Stimulated activated CD8-positive, alpha-beta memory T cell treated with anti-CD3 and anti-CD28 coated beads, Interleukin-4, amount 100 ng/mL, for 48 hours (primary cell): ENCODE measurements at regions not wholly inside any gene's neighbourhood (a gene's known extent, or its start where the extent isn't known, plus 50 kb on each side); places are given as distances from the start of the nearest gene placed in this dataset.

Source experiments
- DNase-seq: peaks from one replicate; pipeline ENCODE4 v3.0.0-alpha.2; 2020

DNA sequence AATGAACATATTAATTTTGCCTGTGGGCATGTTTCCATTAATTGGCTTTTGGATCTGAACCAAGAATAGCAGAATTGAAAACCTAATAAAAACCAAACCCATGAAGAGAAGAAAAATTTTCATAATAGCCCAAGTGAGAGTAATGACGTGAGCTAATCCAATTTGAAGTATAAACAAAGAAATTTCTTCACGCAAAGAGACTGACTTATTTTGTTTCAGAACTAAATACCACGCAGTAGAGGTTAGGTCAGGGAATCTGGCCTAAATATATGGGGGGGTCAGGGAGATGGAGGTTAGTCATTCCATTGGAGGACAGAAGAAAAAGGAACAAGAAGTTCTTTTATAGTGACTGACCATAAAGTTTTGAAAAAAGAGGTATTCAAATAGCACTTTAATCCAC lies 94.1 kb upstream of the CYP1B1 start:
- no peak for DNase-seq

DNA sequence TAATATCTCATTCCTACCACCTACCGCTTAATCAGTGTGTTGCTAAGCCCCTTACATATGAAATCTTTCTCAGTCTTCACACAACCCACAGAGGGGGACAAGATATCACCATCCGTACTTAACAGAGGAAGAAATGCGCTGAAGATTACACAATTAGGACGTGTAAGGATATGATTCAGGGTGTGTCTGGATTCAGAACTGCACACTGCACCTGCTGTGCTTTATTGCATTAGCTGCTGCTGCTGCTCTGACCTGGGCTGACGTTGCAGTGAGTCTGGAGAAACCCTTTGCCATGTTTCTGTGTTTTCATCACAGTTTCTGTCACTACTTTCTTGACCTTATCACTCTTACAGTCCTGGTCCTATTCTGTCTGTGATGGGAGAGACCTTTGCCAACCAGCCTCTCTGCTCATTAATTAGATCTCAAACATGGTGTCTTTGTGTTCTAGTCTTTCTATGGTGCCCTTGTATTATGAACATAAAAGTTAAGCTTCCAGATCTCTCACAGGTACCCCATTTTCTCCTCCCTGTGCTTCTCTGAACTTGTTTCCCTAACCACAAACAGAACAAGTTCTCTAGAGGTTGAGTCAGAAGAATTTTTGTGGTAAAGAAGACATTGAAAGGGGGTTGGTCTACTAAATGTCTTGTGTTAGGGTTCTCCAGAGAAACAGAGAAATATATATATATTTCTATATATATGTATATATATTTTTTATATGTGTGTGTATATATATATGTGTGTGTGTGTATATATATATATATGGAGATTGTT lies 92.9 kb upstream of the CYP1B1 start:
- no peak for DNase-seq

GRCh38 chr2:38167968-38168350 lies 92.0 kb upstream of the CYP1B1 start:
- no peak for DNase-seq

DNA sequence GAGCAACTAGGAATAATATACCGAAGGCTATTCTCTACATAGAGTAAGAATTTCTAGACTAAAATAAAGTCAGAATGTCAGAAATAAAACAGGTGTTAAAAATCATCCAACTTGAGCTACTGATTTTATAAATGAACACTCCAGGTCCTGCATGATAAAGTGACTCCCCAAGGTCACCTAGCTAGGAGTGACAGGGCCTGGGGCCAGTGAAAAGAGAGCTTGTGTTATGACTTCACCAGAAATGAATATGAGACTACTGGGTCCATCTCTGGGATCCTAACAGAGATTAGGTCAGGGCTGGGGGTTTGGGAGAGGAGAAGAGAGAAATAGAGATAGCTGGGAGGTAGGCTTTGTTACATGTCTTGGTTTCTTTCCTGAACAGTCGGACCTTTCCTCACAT lies 89.7 kb upstream of the CYP1B1 start:
- no peak for DNase-seq

- DNase-seq, result no peak
Measured at GRCh38 chr2:38164881-38165280, 88.9 kb upstream of the CYP1B1 start.

DNA sequence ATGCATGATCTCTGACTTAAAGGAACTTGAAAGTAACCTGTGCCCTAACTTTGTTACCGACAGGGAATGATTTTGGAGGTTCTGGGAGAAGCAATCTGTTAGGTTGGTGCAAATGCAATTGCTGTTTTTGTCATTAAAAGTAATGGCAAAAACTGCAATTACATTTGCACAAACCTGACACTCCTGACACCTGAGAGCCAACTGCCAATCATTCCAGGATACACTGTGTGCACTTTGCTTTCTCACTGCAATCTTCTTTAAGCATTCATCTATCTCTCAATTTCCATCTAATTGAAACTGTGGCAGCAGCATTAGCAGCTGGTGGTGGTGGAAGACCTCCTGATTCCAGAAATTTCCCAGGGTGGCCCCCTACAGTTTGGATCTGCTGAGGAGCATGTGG lies 87.6 kb upstream of the CYP1B1 start:
- DNase-seq, result no peak

- no peak for DNase-seq
Measured at GRCh38 chr2:38163006-38163405, 87.1 kb upstream of the CYP1B1 start.

DNA sequence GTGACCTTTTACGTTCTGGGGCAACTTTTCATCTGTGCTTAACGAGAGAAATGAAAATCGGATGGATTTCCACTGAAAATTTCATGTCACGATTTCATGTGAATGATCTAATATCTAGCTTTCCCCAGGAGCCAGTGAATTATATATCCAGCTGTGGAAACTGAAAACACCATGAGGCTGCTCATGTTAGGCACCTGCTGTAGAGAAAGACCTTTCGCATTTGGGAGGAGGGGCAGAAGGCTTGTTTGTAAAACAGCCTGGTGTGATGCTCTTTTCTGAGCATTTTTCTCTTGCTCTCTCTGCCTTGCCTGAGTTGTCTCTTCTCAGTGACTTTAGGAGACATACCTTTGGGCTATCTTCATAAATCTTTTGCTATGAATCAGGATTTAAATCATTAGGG lies 84.6 kb upstream of the CYP1B1 start:
- DNase-seq, result no peak

GRCh38 chr2:38159597-38159996 lies 83.6 kb upstream of the CYP1B1 start:
- no peak for DNase-seq

DNA sequence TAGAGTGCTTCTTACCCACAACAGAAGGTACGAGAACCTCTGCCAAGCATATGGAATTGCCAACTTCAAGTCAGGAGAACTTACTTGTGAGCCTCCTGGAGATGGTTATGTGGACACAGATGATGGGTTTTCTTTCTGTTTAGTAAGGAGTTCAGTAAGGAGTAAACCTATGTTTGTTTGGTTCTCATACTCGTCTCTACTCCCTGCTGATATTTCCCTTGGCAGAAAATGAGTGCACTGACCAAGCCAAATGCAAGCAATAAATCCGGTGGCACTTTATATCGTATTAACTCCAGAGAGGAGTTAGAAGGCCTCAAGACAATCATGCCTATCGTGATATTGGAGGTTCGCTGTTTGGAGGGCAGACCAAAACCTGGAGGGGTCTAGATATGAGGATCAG lies 83.2 kb upstream of the CYP1B1 start:
- DNase-seq, result no peak

- no peak for DNase-seq
Measured at GRCh38 chr2:38158378-38159118, 82.6 kb upstream of the CYP1B1 start.

GRCh38 chr2:38156436-38156835 lies 80.5 kb upstream of the CYP1B1 start:
- DNase-seq, result no peak

DNA sequence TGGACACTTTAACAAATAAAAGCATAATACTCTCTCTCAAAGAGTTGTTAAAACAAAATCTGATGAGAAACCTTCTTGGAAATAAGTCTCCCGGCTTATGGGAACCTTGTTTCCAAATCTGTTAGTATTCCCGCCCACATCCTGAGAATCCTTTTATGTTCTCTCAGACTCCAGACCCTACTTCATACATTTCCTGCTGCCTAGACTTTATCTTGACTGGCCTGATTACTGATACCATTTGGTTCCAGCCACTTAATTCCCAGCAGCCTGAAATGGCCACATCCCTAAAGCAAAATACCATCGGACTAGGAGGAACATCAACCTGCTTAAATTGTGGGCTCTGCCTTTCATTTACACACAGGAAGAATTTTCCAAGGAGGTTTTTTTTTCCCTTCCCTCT lies 79.1 kb upstream of the CYP1B1 start:
- no peak for DNase-seq

DNA sequence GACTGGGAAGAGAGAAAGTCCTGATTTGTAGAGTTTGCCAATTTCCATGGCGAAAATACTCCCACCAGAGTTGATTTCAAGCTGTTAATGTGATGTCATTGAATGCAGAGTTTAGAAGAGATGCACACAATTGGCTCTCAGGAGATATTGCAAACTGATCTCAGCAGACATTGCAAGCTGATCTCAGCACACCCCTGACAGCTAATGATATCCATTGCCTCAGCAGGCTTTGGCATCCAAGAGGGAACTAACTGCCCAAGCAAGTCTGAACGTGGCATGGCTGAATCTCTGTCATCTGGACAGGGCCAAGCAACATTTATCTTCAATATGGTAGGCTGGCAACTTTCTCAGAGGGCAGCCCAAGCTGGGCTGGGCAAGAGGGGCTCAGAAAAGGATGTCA lies 78.4 kb upstream of the CYP1B1 start:
- DNase-seq, result no peak

DNA sequence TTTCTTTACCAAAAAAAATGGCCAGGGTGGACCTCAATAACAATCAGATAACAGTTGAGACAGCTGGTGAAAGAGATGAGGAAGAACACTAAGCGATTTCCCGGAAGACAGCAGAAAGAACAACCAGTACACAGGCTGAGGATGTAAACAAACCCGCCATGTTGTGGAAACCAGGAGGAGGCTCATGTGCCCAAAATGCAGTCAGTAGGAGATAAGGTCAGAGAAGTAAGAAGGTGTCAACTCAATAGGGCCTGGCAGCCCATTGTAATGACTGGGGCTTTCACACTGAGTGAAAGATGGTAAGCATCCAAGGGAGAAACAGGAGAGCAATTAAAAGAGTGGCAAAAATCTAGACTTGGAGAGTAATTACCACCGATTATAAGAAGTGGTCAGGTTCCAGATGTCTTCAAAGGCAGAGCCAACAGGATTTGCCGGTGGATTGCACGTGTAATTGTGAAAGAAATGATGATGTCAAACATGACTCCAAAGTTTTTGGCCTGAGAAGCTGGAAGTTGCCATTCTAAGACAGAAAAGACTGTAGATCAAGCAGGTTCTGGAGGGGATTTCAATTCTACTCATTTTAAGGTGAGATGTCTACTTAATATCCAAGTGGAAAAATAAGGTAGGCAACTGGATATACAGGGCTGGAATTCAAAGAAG lies 77.7 kb upstream of the CYP1B1 start:
- DNase-seq, result no peak

- no peak for DNase-seq
Measured at GRCh38 chr2:38152913-38153312, 77.0 kb upstream of the CYP1B1 start.

GRCh38 chr2:38152035-38152434 lies 76.1 kb upstream of the CYP1B1 start:
- no peak for DNase-seq

DNA sequence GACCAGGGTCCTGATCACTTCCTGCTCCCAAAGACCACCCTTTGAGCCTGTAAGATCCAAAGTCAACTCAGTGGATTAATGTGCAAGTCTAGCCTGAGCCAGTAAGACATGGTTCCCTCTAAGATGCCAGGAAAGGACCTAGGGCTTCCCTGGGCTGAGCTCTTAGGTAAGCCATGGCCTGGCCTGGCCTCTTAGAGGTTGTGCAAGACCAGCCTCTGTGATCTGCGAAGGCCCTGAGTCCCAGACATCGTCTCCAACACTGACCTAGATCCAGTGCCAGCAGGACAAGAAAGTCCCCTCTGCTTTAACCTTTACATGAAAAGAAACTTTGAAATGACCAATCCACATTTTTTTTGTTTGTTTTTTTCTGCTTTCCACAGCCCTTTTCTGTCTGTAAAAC lies 73.6 kb upstream of the CYP1B1 start:
- no peak for DNase-seq

DNA sequence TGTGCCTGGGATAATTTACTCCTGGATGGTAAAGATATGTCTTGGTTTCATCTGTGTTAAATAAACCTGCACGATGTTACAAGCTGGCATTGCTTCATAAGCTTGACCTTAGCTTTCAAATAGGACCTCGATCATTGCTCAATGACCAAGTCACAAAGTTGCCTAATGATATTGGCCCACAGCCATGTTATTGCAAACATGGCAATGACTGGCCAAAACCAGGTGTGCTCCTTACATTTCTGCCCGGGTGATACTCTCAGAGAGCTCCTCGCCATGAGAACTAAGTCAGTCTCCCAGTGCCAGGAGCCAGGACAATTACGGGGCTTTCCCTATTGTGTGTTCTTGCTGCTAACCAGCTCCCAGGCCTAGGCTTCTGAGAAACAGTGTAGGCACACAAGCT lies 72.5 kb upstream of the CYP1B1 start:
- DNase-seq, result no peak

DNA sequence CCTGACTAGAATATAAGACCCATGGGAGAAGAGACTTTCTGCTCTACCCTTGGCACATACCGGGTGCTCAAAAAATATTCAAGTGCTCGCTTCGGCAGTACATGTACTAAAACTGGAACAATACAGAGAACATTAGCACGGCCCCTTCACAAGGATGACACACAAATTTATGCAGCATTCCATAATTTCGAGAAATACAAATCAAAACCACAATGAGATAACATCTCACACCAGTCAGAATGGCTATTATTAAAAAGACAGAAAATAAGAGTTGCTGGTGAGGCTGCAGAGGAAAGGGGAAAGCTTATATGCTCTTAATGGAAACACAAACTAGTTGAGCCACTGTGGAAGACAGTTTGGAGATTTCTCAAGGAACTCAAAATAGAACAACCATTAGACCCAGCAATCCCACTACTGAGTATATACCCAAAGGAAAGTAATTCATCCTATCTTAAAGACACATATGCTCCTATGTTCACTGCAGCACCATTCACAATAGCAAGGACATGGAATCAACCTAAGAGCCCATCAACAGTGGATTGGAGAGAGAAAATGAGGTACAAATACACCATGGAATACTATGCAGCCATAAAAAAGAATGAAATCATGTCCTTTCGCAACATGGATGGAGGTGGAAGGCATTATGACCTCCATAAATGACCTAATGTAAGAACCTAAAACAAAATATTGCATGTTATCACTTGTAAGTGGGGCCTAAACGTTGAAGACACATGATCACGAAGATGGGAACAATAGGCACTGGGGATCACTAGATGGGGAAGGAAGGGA lies 71.6 kb upstream of the CYP1B1 start:
- DNase-seq, result no peak

- DNase-seq, result peak; percentile 37
Measured at GRCh38 chr2:38146907-38147307, 71.0 kb upstream of the CYP1B1 start.

- DNase-seq, result peak; percentile 41
Measured at GRCh38 chr2:38146275-38146906, 70.4 kb upstream of the CYP1B1 start.

DNA sequence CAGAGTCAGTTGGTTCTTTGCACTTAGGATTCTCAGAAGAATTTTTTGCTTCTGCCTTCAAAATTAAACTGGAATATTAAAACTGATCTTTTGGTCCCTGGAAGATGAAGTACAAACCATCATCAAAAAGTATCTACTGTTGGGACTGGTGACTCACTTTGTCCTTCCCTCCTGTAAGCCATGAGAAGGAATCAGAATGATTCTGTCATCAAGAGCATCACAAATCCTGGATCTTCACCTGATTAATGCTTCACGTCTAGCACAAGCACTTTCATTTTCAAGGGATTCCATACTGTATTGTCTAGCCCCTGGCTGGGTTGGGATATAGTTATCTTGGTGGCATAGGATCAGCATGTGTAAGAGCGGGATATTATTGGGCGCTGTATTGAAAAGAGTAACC lies 69.3 kb upstream of the CYP1B1 start:
- no peak for DNase-seq
